ENCODE measurements at regions not wholly inside any gene's neighbourhood (a gene's known extent, or its start where the extent isn't known, plus 50 kb on each side); places are given as distances from the start of the nearest gene placed in this dataset.
A peak's percentile ranks its signal among the peaks of the same experiment; 100 is the strongest.

DNA sequence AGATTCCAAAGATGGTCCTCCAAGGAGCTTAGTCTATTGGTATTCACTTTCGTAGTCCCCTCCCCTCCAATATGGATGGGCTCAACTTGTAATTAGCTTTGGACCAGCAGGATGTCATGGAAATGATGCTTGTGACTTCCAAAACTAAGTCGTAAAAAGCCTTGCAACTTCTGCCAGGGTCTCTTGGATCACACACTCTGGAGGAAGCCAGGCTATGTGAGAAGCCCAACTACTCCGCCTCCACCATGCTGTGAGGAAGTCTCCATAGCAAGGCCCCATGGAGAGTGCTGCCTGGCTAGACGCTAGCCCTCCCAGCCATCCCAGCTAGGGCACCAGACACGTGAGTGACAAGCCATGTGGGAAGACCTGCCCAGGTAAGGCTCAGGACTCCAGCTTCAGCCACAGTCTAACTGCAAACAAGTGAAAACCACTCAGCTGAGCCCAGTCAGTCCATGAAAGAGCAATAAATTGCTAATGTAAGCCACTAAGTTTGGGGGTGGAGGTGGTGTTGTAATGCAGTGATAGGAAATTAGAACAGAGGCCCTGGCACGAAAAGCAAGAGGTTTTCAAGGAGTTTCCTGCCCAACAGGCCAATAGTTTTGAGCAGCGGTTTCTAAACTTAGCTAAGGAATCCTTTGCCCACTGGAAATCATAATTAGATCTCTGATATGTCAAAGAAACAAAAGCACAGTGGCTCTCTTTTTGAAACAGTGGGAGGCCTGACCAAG is 77.5 kb upstream of the GLI2 start:
- no peaks in the 10 kb centered on the region for H3K36me3 ChIP-seq
- no peak overlapping the region for H3K27ac ChIP-seq
- TF ChIP-seq CTCF (IDR thresholded peaks at IDR 0.05), result no peak
- TF ChIP-seq POLR2A (IDR thresholded peaks at IDR 0.05), result no peak
- no peak for TF ChIP-seq EP300 (IDR thresholded peaks at IDR 0.05)
- H3K27me3 ChIP-seq, result peaks cover 0 to 19% of the 10 kb centered on the region in 2 donors
- no peak for DNase-seq (ENCODE audit: low spot score in 2 of 2)
- no peaks in the 10 kb centered on the region for H3K9me3 ChIP-seq
- peaks cover 0 to 61% (median 20%) of the 10 kb centered on the region in 4 donors for H3K4me1 ChIP-seq
- no peak overlapping the region for H3K4me3 ChIP-seq
- WGBS, 2 donors, result 85 to 89% methylated on average over 7 of the region's 7 CpGs

DNA sequence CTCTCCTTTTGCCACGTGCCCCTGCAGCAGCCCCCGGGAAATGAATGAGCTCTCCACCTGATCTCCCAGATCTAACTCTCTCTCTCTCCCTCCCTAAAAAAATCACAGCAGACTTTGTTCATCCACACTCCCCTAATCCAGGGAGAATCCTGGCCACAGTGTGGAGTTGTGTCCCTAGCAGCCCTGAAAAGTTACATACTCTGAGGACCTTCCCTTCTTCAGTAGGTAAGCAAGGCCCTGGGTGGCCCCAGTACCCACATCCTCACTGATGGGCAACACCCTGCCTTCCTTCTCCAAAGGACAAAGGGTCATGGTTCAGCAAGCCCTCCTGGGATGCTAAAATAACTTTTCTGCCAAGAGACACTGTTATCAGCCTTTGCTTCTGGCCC is 76.9 kb upstream of the GLI2 start:
- H3K27ac ChIP-seq, result no peak overlapping the region
- DNase-seq (ENCODE audit: low spot score in 2 of 2), result no peak
- 73 to 77% methylated on average over 2 of the region's 2 CpGs for WGBS, 2 donors
- H3K27me3 ChIP-seq, result peaks cover 0 to 14% of the 10 kb centered on the region in 2 donors
- peaks cover 0 to 61% (median 20%) of the 10 kb centered on the region in 4 donors for H3K4me1 ChIP-seq
- H3K36me3 ChIP-seq, result no peaks in the 10 kb centered on the region
- no peak for TF ChIP-seq CTCF (IDR thresholded peaks at IDR 0.05)
- H3K9me3 ChIP-seq, result peaks cover 0 to 3% (median 0%) of the 10 kb centered on the region in 4 donors
- no peak overlapping the region for H3K4me3 ChIP-seq

GRCh38 chr2:120659275-120659977 is 76.2 kb upstream of the GLI2 start:
- WGBS, 2 donors, result 92 to 94% methylated on average over 10 of the region's 10 CpGs
- Histone ChIP-seq H3K27me3 (peaks cover 0 to 7% of the 10 kb centered on the region in 2 donors), H3K9me3 (peaks cover 0 to 10% (median 0%) of the 10 kb centered on the region in 4 donors), H3K36me3 (no peaks in the 10 kb centered on the region), H3K4me3 (no peak overlapping the region), H3K4me1 (peaks cover 0 to 57% (median 20%) of the 10 kb centered on the region in 4 donors), H3K27ac (no peak overlapping the region)
- no peak for DNase-seq (ENCODE audit: low spot score in 2 of 2)
- TF ChIP-seq POLR2A (IDR thresholded peaks at IDR 0.05), result no peak
- no peak for TF ChIP-seq EP300 (IDR thresholded peaks at IDR 0.05)
- TF ChIP-seq CTCF (IDR thresholded peaks at IDR 0.05), result no peak

DNA sequence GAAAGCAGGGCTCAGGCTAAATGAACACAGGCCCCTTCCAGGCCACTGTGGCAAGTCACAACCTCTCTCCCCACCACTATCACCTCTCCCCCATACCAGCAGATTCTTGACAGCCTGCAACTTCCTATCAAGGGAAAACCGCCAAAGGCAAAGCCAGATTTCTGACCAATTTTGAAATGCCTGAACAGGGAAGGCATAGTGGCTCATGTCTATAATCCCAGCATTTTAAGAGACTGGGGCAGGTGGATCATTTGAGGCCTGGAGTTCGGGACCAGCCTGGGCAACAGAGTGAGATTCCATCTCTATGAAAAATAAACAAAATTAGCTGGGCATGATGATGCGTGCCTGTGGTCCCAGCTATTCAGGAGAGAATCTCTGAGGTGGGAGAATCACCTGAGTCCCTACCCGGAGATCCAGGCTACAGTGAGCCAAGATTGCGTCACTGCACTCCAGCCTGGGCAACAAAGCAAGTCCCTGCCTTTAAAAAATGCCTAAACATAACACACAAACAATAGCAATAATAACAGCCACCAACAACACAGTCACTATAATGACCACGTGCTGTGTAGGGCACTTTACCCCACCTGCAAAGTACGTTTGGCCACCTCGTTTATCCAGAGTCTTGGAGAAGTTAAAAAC is 75.5 kb upstream of the GLI2 start:
- H3K4me3 ChIP-seq, result no peak overlapping the region
- peaks cover 0 to 52% (median 20%) of the 10 kb centered on the region in 4 donors for H3K4me1 ChIP-seq
- 85 to 88% methylated on average over 8 of the region's 8 CpGs for WGBS, 2 donors
- TF ChIP-seq CTCF (IDR thresholded peaks at IDR 0.05) (no peak), EP300 (IDR thresholded peaks at IDR 0.05) (no peak), POLR2A (IDR thresholded peaks at IDR 0.05) (no peak)
- H3K9me3 ChIP-seq, result peaks cover 0 to 17% (median 0%) of the 10 kb centered on the region in 4 donors
- peak overlapping the region in 1 of 4 donors; percentile 30 for H3K27ac ChIP-seq
- DNase-seq (ENCODE audit: low spot score in 2 of 2), result no peak
- no peaks in the 10 kb centered on the region for H3K27me3 ChIP-seq
- H3K36me3 ChIP-seq, result no peaks in the 10 kb centered on the region
